Smooth muscle cell (in vitro differentiated cells): ENCODE measurements at regions not wholly inside any gene's neighbourhood (a gene's known extent, or its start where the extent isn't known, plus 50 kb on each side); places are given as distances from the start of the nearest gene placed in this dataset.

Experiments
- DNase-seq: peaks from one replicate; lab custom pipeline; 2025; ENCODE audit not compliant: unreplicated experiment; lab: John Stamatoyannopoulos, UW
- H2AFZ ChIP-seq: fragments of 200-600 bp; sonication (generic); 2 replicates; pipeline ENCODE4 v1.6.0; 2016; ENCODE audit warnings: antibody characterized with exemption, low read depth, mild to moderate bottlenecking
- H3F3A ChIP-seq: fragments of 200-600 bp; sonication (generic); 2 replicates; pipeline ENCODE4 v1.6.0; 2017; ENCODE audit warnings: antibody characterized with exemption, low read depth
- H3K27ac ChIP-seq: fragments of 200-600 bp; sonication (generic); 2 replicates; pipeline ENCODE4 v1.5.1; 2016; ENCODE audit warnings: low read depth, mild to moderate bottlenecking
- H3K27me3 ChIP-seq: fragments of 200-600 bp; sonication (generic); 2 replicates; pipeline ENCODE4 v1.6.1; 2016; ENCODE audit warnings: low read depth, mild to moderate bottlenecking
- H3K36me3 ChIP-seq: fragments of 200-600 bp; sonication (generic); 2 replicates; pipeline ENCODE4 v1.5.1; 2016; ENCODE audit warnings: low read depth
- H3K4me1 ChIP-seq: fragments of 200-600 bp; sonication (generic); 2 replicates; pipeline ENCODE4 v1.5.1; 2016; ENCODE audit warnings: low read depth
- H3K4me2 ChIP-seq: fragments of 200-600 bp; sonication (generic); 2 replicates; pipeline ENCODE4 v1.6.0; 2016; ENCODE audit warnings: mild to moderate bottlenecking
- H3K4me3 ChIP-seq: fragments of 200-600 bp; sonication (generic); 2 replicates; pipeline ENCODE4 v1.5.1; 2016; ENCODE audit warnings: mild to moderate bottlenecking
- H3K79me2 ChIP-seq: fragments of 200-600 bp; sonication (generic); 2 replicates; pipeline ENCODE4 v1.6.0; 2016; ENCODE audit warnings: low read depth, mild to moderate bottlenecking
- H3K9ac ChIP-seq: fragments of 200-600 bp; sonication (generic); 2 replicates; pipeline ENCODE4 v1.6.0; 2016; ENCODE audit warnings: low read depth
- H3K9me3 ChIP-seq: fragments of 200-600 bp; sonication (generic); replicated peaks from 2 replicates; pipeline ENCODE4 v1.5.1; 2016; ENCODE audit warnings: low read depth
- H4K20me1 ChIP-seq: fragments of 200-600 bp; sonication (generic); 2 replicates; pipeline ENCODE4 v1.6.0; 2016; ENCODE audit warnings: low read depth
- CTCF ChIP-seq: fragments of 200-600 bp; sonication (generic); IDR thresholded peaks from 2 replicates; pipeline ENCODE4 v1.5.1; 2017; ENCODE audit warnings: borderline replicate concordance, mild to moderate bottlenecking, antibody characterized with exemption; ENCODE audit not compliant: insufficient read depth, poor library complexity, severe bottlenecking
- WGBS: methylation state at CpG from one replicate; pipeline ENCODE4 v1.1.7; 2016; ENCODE audit warnings: low lambda C conversion rate; 5-methylcytosine and 5-hydroxymethylcytosine counted together

DNA sequence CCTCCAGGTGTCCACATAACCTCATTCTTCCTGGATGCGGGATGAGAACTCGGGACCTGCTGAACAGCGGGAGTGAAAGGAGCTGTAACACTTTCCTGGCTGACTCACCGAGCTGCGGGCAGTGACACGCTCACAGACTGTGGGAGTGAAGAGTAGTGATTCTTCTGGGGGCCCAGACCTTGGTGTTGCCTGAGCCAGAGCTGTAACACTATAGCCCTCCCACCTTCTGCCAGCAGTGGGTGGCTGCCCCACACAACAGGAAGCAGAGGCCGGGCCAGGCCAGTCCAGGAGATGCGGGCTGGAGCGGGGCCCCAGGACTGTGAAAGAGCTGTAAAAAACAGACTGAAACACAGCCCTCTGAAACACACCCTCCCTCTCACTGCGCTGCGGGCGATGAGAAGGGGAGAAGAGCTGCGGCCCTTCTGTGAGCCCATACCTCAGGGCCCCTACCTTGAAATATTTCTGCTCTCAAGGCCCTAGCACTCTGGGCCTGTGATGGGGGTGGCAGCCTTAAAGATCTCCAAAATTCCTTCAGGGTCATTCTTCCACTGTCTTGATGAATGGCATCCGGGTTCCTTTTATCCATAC, 464.0 kb upstream of the CCDC54 start:
- 6% methylated on average over 14 of the region's 14 CpGs for WGBS
- no peak overlapping the region for H3K27ac ChIP-seq
- H3K27me3 ChIP-seq = no peaks in the 10 kb centered on the region
- peak overlapping the region; percentile 22 for H3K9ac ChIP-seq
- H3K36me3 ChIP-seq = no peaks in the 10 kb centered on the region
- peak overlapping the region; percentile 19 for H3K4me3 ChIP-seq
- no peaks in the 10 kb centered on the region for H3K9me3 ChIP-seq
- DNase-seq = peak; percentile 6
- peak overlapping the region; percentile 67 for H3K4me2 ChIP-seq
- no peaks in the 10 kb centered on the region for H3K79me2 ChIP-seq
- H2AFZ ChIP-seq = peak overlapping the region; percentile 89
- no peak for TF ChIP-seq CTCF
- H3F3A ChIP-seq = no peaks in the 10 kb centered on the region
- no peaks in the 10 kb centered on the region for H4K20me1 ChIP-seq
- peaks cover 4% of the 10 kb centered on the region for H3K4me1 ChIP-seq

- Histone ChIP-seq H3K4me1 (peaks cover 4% of the 10 kb centered on the region), H3K4me2 (peak overlapping the region; percentile 67), H3K4me3 (no peak overlapping the region), H3K9ac (no peak overlapping the region), H3F3A (no peaks in the 10 kb centered on the region), H4K20me1 (no peaks in the 10 kb centered on the region), H3K27me3 (no peaks in the 10 kb centered on the region), H2AFZ (peak overlapping the region; percentile 54), H3K79me2 (no peaks in the 10 kb centered on the region), H3K9me3 (no peaks in the 10 kb centered on the region), H3K27ac (no peak overlapping the region), H3K36me3 (no peaks in the 10 kb centered on the region)
- TF ChIP-seq CTCF = no peak
- whole genome bisulfite sequencing = 76% methylated on average over 4 of the region's 4 CpGs
- DNase-seq = no peak
Measured at GRCh38 chr3:106913966-106914365, 463.3 kb upstream of the CCDC54 start.

DNA sequence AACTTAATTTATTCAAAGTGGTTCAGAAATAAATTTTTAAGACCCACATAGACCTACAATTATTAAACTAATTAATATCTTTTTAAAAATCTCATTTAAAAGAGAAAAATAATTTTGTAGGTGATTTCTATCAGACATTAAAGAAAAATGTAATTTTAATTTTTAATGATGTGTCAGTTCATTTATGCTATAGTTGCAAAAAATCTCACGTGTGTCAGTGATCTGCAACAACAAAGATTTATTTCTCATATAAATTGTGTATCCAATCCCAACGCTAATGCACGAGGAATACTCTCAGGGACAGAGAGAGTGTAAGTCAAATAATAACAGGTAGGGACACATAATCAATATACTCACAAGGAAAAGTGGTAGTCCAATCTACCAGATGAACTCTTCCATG, 456.6 kb upstream of the CCDC54 start:
- H3K79me2 ChIP-seq = no peaks in the 10 kb centered on the region

More for the DNA sequence above, 456.6 kb upstream of the CCDC54 start:
- H3K9ac ChIP-seq = no peak overlapping the region
- H3K9me3 ChIP-seq = no peaks in the 10 kb centered on the region
- no peaks in the 10 kb centered on the region for H4K20me1 ChIP-seq
- H3K4me3 ChIP-seq = no peak overlapping the region
- WGBS = 92% methylated on average over 3 of the region's 3 CpGs
- no peaks in the 10 kb centered on the region for H3K36me3 ChIP-seq
- H3K4me1 ChIP-seq = no peaks in the 10 kb centered on the region
- H3K4me2 ChIP-seq = no peak overlapping the region
- no peaks in the 10 kb centered on the region for H3F3A ChIP-seq
- no peak overlapping the region for H2AFZ ChIP-seq
- no peak overlapping the region for H3K27ac ChIP-seq
- DNase-seq = no peak
- no peak for TF ChIP-seq CTCF
- no peaks in the 10 kb centered on the region for H3K27me3 ChIP-seq
